ENCODE measurements at regions not wholly inside any gene's neighbourhood (a gene's known extent, or its start where the extent isn't known, plus 50 kb on each side); places are given as distances from the start of the nearest gene placed in this dataset.

- no peak overlapping the region for H2AFZ ChIP-seq (ENCODE audit: low read depth, low read length)
- H3K9me3 ChIP-seq (ENCODE audit: insufficient read depth, low read length, severe bottlenecking) = no peaks in the 10 kb centered on the region
- no peak for DNase-seq
- H3K4me3 ChIP-seq (ENCODE audit: low read depth in 1 of 2, low read length in 2 of 2) = no peak overlapping the region
- no peaks in the 10 kb centered on the region for H3K36me3 ChIP-seq (ENCODE audit: insufficient read depth, low read length)
- no peak overlapping the region for H3K27ac ChIP-seq (ENCODE audit: low read length)
- H3K9ac ChIP-seq (ENCODE audit: low read depth, low read length) = no peak overlapping the region
- no peak for ATAC-seq (ENCODE audit: insufficient read depth, low read depth)
- no peaks in the 10 kb centered on the region for H3K79me2 ChIP-seq (ENCODE audit: insufficient read depth, low read length)
- H3K27me3 ChIP-seq (ENCODE audit: insufficient read depth, low read length, poor library complexity) = no peaks in the 10 kb centered on the region
- TF ChIP-seq, protein P1, sequence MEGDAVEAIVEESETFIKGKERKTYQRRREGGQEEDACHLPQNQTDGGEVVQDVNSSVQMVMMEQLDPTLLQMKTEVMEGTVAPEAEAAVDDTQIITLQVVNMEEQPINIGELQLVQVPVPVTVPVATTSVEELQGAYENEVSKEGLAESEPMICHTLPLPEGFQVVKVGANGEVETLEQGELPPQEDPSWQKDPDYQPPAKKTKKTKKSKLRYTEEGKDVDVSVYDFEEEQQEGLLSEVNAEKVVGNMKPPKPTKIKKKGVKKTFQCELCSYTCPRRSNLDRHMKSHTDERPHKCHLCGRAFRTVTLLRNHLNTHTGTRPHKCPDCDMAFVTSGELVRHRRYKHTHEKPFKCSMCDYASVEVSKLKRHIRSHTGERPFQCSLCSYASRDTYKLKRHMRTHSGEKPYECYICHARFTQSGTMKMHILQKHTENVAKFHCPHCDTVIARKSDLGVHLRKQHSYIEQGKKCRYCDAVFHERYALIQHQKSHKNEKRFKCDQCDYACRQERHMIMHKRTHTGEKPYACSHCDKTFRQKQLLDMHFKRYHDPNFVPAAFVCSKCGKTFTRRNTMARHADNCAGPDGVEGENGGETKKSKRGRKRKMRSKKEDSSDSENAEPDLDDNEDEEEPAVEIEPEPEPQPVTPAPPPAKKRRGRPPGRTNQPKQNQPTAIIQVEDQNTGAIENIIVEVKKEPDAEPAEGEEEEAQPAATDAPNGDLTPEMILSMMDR (IDR thresholded peaks at IDR 0.05; ENCODE audit: borderline replicate concordance, extremely low read depth, low read length, poor library complexity, severe bottlenecking) = no peak
- TF ChIP-seq EZH2 (IDR thresholded peaks at IDR 0.05; ENCODE audit: borderline replicate concordance, low read depth, low read length, severe bottlenecking) = no peak
- H3K4me2 ChIP-seq (ENCODE audit: insufficient read depth, low read length) = no peak overlapping the region
- no peaks in the 10 kb centered on the region for H3K4me1 ChIP-seq (ENCODE audit: insufficient read depth, low read length)
- H4K20me1 ChIP-seq (ENCODE audit: insufficient read depth, low read length) = no peaks in the 10 kb centered on the region
Measured at GRCh38 chr9:82140471-82140870, 151.9 kb downstream of the SPATA31D1 start.

DNA sequence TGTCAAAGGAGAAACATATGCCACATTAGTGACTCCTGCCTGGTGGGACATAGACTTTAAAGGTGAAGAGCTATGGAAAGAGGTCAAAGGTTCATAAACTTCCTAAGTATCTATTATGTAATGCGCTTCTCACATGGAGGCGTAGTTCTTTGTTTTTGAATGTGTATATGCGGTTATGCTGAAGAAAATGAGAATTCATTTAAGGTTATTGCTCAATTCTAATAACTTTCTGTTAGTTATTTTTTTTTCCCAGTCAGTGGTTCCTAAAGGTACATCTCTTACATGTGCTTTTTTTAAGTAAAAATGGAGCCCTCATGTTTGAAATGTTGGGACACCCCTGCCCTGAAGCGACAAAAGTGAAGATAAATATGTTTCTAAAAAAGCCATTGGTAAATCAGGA is 156.2 kb downstream of the SPATA31D1 start:
- Histone ChIP-seq H2AFZ (ENCODE audit: low read depth, low read length) (no peak overlapping the region), H3K79me2 (ENCODE audit: insufficient read depth, low read length) (no peaks in the 10 kb centered on the region), H3K9ac (ENCODE audit: low read depth, low read length) (no peak overlapping the region), H3K36me3 (ENCODE audit: insufficient read depth, low read length) (no peaks in the 10 kb centered on the region), H3K4me2 (ENCODE audit: insufficient read depth, low read length) (no peak overlapping the region), H3K27me3 (ENCODE audit: insufficient read depth, low read length, poor library complexity) (no peaks in the 10 kb centered on the region), H4K20me1 (ENCODE audit: insufficient read depth, low read length) (no peaks in the 10 kb centered on the region), H3K4me3 (ENCODE audit: low read depth in 1 of 2, low read length in 2 of 2) (no peak overlapping the region), H3K27ac (ENCODE audit: low read length) (no peak overlapping the region), H3K9me3 (ENCODE audit: insufficient read depth, low read length, severe bottlenecking) (no peaks in the 10 kb centered on the region), H3K4me1 (ENCODE audit: insufficient read depth, low read length) (no peaks in the 10 kb centered on the region)
- no peak for TF ChIP-seq EZH2 (IDR thresholded peaks at IDR 0.05; ENCODE audit: borderline replicate concordance, low read depth, low read length, severe bottlenecking)
- TF ChIP-seq, protein P1 (IDR thresholded peaks at IDR 0.05; ENCODE audit: borderline replicate concordance, extremely low read depth, low read length, poor library complexity, severe bottlenecking) = no peak
- ATAC-seq (ENCODE audit: insufficient read depth, low read depth) = no peak
- no peak for DNase-seq

DNA sequence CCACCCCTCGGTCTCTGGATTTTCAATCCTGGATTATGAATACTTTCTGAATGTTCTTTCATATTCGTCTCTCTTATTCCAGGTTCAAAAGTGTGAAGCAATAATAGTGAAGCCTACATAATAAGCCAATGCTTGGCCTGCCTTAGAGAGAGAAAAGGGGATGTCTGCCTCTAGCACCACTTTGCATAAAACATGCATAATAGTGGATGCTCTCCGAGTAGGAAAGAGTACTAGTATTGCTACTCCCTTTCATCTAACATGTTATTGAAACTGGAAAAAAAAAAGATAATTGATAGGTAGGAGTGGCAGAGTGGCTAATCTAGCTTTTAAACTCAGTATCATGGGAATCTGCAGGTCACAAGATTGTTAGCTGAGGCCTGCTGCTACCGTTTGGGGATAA is 158.1 kb downstream of the SPATA31D1 start:
- no peak overlapping the region for H3K4me2 ChIP-seq (ENCODE audit: insufficient read depth, low read length)
- H3K27me3 ChIP-seq (ENCODE audit: insufficient read depth, low read length, poor library complexity) = no peaks in the 10 kb centered on the region
- no peak overlapping the region for H3K27ac ChIP-seq (ENCODE audit: low read length)
- H4K20me1 ChIP-seq (ENCODE audit: insufficient read depth, low read length) = no peaks in the 10 kb centered on the region
- H3K9me3 ChIP-seq (ENCODE audit: insufficient read depth, low read length, severe bottlenecking) = no peaks in the 10 kb centered on the region
- no peak for TF ChIP-seq EZH2 (IDR thresholded peaks at IDR 0.05; ENCODE audit: borderline replicate concordance, low read depth, low read length, severe bottlenecking)
- TF ChIP-seq, protein P1 (IDR thresholded peaks at IDR 0.05; ENCODE audit: borderline replicate concordance, extremely low read depth, low read length, poor library complexity, severe bottlenecking) = no peak
- no peak overlapping the region for H3K4me3 ChIP-seq (ENCODE audit: low read depth in 1 of 2, low read length in 2 of 2)
- no peak for DNase-seq
- no peak overlapping the region for H2AFZ ChIP-seq (ENCODE audit: low read depth, low read length)
- no peak for ATAC-seq (ENCODE audit: insufficient read depth, low read depth)
- no peaks in the 10 kb centered on the region for H3K79me2 ChIP-seq (ENCODE audit: insufficient read depth, low read length)
- H3K9ac ChIP-seq (ENCODE audit: low read depth, low read length) = no peak overlapping the region
- H3K4me1 ChIP-seq (ENCODE audit: insufficient read depth, low read length) = no peaks in the 10 kb centered on the region
- H3K36me3 ChIP-seq (ENCODE audit: insufficient read depth, low read length) = no peaks in the 10 kb centered on the region
